ENCODE measurements at regions not wholly inside any gene's neighbourhood (a gene's known extent, or its start where the extent isn't known, plus 50 kb on each side); places are given as distances from the start of the nearest gene placed in this dataset.

DNA sequence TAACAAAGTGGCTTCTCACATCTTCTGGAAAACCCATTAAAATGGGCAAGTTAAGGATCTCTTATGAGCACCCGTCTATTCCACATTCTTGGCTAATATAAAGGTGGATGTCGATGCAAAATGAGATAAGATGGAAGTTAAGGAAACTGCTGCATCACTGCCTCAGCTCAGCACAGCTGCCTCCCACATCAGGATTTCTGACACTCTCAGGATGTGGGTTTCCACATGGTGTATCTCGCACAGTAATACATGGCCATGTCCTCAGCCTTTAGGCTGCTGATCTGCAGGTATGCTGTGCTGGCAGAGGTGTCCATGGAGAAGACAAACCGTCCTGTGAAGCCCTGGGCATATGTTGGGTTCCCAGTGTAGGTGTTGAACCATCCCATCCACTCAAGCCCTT lies 1348.0 kb downstream of the TMEM121 start:
- TF ChIP-seq, protein P1, sequence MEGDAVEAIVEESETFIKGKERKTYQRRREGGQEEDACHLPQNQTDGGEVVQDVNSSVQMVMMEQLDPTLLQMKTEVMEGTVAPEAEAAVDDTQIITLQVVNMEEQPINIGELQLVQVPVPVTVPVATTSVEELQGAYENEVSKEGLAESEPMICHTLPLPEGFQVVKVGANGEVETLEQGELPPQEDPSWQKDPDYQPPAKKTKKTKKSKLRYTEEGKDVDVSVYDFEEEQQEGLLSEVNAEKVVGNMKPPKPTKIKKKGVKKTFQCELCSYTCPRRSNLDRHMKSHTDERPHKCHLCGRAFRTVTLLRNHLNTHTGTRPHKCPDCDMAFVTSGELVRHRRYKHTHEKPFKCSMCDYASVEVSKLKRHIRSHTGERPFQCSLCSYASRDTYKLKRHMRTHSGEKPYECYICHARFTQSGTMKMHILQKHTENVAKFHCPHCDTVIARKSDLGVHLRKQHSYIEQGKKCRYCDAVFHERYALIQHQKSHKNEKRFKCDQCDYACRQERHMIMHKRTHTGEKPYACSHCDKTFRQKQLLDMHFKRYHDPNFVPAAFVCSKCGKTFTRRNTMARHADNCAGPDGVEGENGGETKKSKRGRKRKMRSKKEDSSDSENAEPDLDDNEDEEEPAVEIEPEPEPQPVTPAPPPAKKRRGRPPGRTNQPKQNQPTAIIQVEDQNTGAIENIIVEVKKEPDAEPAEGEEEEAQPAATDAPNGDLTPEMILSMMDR (IDR thresholded peaks at IDR 0.05; ENCODE audit: low read depth, low read length), result no peak
- no peak for DNase-seq (ENCODE audit: extremely low read depth, low read depth)

DNA sequence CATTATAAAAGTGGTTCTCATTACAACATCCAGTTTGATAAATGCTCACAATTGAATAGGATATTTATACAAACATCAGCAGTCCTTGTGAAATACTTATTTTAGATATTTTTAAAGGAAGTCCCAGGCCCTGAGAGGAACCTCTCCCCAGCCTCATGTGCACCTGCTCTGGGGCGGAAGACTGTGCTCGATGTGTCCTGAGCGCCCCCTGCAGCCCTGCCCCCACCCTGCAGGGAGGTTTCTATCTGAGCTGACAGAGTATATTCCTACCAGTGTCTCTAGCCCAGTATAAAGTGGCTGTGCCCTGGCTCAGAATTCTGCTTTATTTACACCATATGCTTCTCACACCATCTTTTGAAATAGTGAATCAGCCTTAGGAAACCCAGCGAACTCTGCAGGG lies 1349.1 kb downstream of the TMEM121 start:
- TF ChIP-seq, protein P1 (IDR thresholded peaks at IDR 0.05; ENCODE audit: low read depth, low read length), result no peak
- DNase-seq (ENCODE audit: extremely low read depth, low read depth), result no peak

DNA sequence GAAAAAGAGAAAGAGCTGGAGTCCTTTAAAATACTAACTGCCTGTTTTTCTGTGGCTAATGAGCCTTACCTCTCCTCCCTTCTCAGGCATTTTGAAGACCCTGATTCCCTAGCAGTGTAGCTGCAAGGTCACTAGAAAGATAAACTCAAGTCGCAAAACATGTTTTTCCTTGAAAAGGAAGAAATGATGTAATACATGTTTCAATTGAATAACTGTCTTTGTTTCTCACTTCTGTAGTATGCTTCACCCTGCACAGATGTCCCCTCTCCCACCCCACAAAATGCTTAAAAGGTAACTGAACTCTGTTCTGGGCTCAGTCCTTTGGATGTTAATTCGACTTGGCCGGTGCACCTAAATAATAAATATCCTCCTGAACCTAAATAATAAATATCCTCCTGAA lies 1350.3 kb downstream of the TMEM121 start:
- DNase-seq (ENCODE audit: extremely low read depth, low read depth), result no peak
- TF ChIP-seq, protein P1 (IDR thresholded peaks at IDR 0.05; ENCODE audit: low read depth, low read length), result no peak

DNA sequence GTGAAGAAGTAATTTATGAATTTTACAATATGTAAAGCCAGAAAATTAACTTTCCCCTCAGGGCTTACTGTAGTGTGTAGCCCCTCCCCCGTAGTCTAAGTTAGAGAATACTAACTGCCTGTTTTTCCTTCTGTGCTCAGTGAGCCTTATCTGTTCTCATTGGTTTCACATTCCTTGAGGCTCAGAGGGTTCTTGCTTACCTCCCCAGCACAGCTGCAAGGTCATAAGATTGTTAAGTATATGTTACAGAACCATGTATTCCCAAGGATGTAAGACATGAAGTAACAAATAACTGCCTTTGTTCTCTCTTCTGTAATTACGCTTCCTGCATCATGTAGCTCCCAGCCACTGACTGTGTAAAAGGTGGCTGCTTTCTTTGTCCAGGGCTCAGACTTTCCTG lies 1351.1 kb downstream of the TMEM121 start:
- TF ChIP-seq, protein P1 (IDR thresholded peaks at IDR 0.05; ENCODE audit: low read depth, low read length), result no peak
- no peak for DNase-seq (ENCODE audit: extremely low read depth, low read depth)

DNA sequence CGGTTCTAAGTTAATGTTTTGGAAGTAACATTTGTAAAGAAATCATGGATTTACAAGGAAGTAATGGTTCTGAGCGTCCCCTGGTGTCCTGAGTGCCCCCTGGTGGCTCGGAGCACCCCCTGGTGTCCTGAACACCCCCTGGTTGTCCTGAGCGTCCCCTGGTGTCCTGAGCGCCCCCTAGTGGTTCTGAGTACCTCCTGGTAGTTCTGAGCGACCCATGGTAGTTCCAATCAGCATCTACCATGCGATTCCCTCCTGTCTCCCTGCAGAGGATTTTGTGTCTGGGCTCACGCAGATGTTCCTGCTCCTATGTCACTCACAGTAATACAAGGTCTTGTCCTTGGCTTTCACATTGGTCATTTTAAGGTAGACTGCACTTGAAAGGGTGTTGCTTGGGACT lies 1352.9 kb downstream of the TMEM121 start:
- no peak for DNase-seq (ENCODE audit: extremely low read depth, low read depth)
- TF ChIP-seq, protein P1 (IDR thresholded peaks at IDR 0.05; ENCODE audit: low read depth, low read length), result no peak

DNA sequence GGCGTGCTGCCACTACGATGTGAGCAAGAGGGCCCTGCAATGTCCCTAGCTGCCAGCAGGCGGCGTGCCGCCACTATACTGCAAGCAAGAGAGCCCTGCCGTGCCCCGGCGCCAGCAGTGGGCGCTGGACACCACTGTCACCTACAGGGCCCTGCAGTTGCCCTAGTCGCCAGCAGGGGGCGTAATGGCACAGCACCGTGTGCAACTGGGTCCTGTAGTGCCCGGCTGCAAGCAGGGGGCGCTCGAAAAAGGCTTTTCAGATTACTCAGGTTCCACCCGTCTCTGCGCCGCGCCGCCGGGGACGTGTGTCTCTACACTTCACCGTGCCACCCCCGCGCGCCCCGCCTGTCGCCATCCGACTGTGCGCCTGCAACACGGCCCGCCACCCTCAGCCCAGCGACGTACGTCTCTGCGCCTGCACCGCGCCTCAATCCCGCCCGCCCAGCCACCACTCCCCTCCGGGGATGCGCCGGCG lies 1356.9 kb downstream of the TMEM121 start:
- TF ChIP-seq, protein P1 (IDR thresholded peaks at IDR 0.05; ENCODE audit: low read depth, low read length), result peak; percentile 6; the same call in 1 of the 2 replicates

More for the DNA sequence above, 1356.9 kb downstream of the TMEM121 start:
- no peak for DNase-seq (ENCODE audit: extremely low read depth, low read depth)
